ENCODE measurements at regions not wholly inside any gene's neighbourhood (a gene's known extent, or its start where the extent isn't known, plus 50 kb on each side); places are given as distances from the start of the nearest gene placed in this dataset.

DNA sequence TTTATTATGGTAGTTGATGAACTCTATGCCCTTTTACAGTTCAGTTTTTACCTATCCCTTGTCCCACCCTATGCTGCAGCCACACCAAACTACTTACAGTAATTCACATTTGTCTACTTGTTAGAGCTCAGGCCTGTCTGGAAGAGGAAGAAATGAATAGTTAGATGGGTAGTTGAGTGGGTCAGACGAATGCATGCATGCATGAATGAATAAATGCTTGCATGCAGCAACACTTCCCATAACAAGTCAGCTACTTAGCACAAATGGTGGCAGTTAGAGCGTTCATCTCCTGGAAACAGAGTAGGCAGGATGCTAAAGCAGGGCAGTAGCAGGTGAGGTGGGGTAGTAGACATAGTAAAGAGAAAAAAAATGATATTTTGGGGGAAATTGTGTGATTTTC is 322.3 kb downstream of the NDFIP2 start:
- TF ChIP-seq REST (IDR thresholded peaks at IDR 0.05; ENCODE audit: insufficient read depth in 1 of 2, low read depth in 2 of 2, low read length in 2 of 2) (no peak), POLR2AphosphoS5 (IDR thresholded peaks at IDR 0.05; ENCODE audit: low read depth, low read length) (no peak), FOXP2 (optimal IDR thresholded peaks at IDR 0.05; ENCODE audit: borderline replicate concordance, extremely low read depth, extremely low read length, insufficient read depth) (no peak), SIN3A (IDR thresholded peaks at IDR 0.05; ENCODE audit: borderline replicate concordance, insufficient read depth, low read length) (no peak), TAF1 (IDR thresholded peaks at IDR 0.05; ENCODE audit: borderline replicate concordance, insufficient read depth, low read length) (no peak)

DNA sequence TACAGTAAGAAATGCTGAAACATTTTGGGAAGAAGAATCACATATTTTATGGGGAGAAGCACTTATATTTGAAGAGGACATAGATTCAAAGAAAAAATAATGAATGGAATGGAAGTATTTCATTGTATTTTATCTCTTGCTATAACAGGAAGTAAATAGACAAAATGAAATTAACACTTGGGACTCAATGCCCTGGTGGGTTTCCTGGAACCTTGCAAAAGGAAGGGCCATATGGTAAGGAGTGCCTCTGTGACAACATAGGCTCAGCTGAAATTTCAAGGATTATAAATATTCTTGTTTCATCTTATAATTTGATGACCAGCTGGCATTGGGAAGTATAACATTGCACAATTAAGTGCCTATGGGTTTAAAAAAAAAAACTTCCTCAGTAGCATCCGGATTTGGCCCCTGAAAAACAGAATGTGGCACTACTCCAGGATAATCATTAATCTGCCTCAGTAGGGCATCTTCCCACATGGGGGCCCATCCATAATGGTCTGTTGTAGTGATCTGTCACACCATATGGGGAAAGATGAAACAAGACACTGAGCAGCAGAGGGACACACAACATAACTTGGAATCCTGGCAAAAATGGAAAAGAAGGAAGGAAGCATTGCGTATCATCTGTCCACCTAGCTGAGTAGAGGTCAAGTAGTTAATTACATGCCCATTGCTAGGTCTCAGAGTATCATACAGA is 321.6 kb downstream of the NDFIP2 start:
- TF ChIP-seq SIN3A (IDR thresholded peaks at IDR 0.05; ENCODE audit: borderline replicate concordance, insufficient read depth, low read length) (no peak), REST (IDR thresholded peaks at IDR 0.05; ENCODE audit: insufficient read depth in 1 of 2, low read depth in 2 of 2, low read length in 2 of 2) (no peak), TAF1 (IDR thresholded peaks at IDR 0.05; ENCODE audit: borderline replicate concordance, insufficient read depth, low read length) (no peak), POLR2AphosphoS5 (IDR thresholded peaks at IDR 0.05; ENCODE audit: low read depth, low read length) (no peak), FOXP2 (optimal IDR thresholded peaks at IDR 0.05; ENCODE audit: borderline replicate concordance, extremely low read depth, extremely low read length, insufficient read depth) (no peak)

DNA sequence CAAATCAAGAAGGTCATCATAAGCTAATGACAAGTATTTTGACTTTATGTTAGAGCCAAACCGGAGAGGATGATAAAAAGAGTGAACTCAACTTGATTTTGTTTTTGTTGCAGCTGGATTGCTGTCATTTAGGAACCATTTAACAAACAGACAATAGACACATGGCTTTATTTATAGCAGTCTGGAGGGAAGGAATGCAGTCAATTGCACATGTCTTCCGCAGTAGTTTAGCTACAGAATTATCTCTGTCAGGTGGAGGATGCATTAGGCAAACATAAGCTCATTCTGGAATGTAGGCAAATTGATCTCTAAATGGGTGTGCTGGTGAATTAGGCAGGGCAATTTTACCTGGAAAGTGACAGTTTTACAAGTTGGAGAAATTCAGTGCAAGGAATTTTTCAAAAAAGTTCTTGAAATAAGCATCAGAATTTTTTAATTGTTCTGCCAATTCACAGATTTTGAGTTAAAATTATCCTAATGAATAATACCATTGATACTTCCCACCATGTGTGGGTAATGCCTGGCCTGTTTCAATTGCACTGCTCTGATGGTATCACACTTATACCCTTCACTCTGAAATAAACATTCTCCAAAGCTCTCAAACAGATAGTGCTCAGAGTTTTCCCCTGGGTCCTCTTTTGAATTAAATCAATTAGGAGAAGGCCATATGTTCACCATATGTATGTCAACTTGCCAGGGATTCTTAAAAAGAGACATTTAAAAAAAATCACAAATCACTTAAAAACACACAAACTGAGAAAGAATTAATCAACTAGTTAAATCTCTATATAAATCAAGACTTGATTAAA is 318.3 kb downstream of the NDFIP2 start:
- no peak for TF ChIP-seq POLR2AphosphoS5 (IDR thresholded peaks at IDR 0.05; ENCODE audit: low read depth, low read length)
- TF ChIP-seq FOXP2 (optimal IDR thresholded peaks at IDR 0.05; ENCODE audit: borderline replicate concordance, extremely low read depth, extremely low read length, insufficient read depth), result no peak
- TF ChIP-seq SIN3A (IDR thresholded peaks at IDR 0.05; ENCODE audit: borderline replicate concordance, insufficient read depth, low read length), result no peak
- no peak for TF ChIP-seq REST (IDR thresholded peaks at IDR 0.05; ENCODE audit: insufficient read depth in 1 of 2, low read depth in 2 of 2, low read length in 2 of 2)
- TF ChIP-seq TAF1 (IDR thresholded peaks at IDR 0.05; ENCODE audit: borderline replicate concordance, insufficient read depth, low read length), result no peak

DNA sequence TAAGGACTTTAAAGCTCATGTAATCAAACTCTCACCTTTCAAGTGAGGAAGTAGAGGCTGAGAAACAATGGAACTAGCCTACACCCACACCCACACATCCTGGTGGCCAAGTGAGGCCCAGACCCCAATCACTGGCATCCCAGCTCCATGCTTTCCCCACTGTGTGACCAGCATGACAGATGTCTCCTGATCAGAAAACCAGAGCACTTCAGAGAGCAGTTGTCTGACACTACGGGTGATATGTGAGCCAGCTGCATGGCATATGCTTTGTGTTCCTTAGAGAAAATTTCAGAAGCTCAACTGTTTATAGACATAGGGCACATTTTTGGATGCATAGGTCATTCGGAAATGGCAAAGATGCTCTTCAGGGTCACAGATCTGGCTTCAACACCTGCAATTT is 315.2 kb downstream of the NDFIP2 start:
- no peak for TF ChIP-seq SIN3A (IDR thresholded peaks at IDR 0.05; ENCODE audit: borderline replicate concordance, insufficient read depth, low read length)
- no peak for TF ChIP-seq TAF1 (IDR thresholded peaks at IDR 0.05; ENCODE audit: borderline replicate concordance, insufficient read depth, low read length)
- no peak for TF ChIP-seq REST (IDR thresholded peaks at IDR 0.05; ENCODE audit: insufficient read depth in 1 of 2, low read depth in 2 of 2, low read length in 2 of 2)

Measured in PFSK-1 (cell line).